DMS114 treated with DMSO at 0.1 percent for 48 hours (cell line): ENCODE measurements at regions not wholly inside any gene's neighbourhood (a gene's known extent, or its start where the extent isn't known, plus 50 kb on each side); places are given as distances from the start of the nearest gene placed in this dataset.
"Not testable (repeated sequence)": the region's sequence is repeated elsewhere in the genome, so short reads cannot be mapped to it uniquely, and the experiment has no call there.

Experiments used
- DNase-seq: peaks from one replicate; lab custom pipeline; 2025; ENCODE audit not compliant: unreplicated experiment; lab: John Stamatoyannopoulos, UW

DNA sequence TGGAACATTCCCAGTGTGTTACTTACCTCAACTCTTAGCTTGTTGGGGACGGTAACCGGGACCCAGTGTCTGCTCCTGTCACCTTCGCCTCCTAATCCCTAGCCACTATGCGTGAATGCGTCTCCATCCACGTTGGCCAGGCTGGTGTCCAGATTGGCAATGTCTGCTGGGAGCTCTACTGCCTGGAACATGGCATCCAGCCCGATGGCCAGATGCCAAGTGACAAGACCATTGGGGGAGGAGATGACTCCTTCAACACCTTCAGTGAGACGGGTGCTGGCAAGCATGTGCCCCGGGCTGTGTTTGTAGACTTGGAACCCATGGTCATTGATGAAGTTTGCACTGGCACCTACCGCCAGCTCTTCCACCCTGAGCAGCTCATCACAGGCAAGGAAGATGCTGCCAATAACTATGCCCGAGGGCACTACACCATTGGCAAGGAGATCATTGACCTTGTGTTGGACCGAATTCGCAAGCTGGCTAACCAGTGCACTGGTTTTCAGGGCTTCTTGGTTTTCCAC is 59.8 kb upstream of the CHORDC1 start:
- not testable (repeated sequence) for DNase-seq

DNA sequence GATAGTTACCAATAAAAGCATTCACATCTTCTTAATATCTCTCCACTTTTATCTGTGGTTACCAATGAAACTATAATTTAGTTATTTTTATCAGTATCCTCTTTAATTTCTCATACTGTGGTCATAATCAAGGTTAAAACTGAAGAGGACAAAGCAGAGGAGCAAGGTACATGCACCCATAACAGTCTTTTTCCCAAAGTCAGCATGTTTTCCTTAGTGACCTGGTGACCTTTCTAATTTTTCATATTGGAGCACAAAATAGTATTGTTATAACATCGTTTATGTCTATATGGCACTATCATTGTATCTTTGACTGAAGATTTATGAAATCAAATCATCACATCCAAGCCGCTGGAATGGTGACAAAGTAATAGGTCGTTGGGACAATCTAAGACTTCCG is 51.5 kb upstream of the CHORDC1 start:
- DNase-seq: no peak
